HG03060 (cell line): ENCODE measurements at regions not wholly inside any gene's neighbourhood (a gene's known extent, or its start where the extent isn't known, plus 50 kb on each side); places are given as distances from the start of the nearest gene placed in this dataset.
"Not testable (repeated sequence)": the region's sequence is repeated elsewhere in the genome, so short reads cannot be mapped to it uniquely, and the experiment has no call there.

Source experiments
- ATAC-seq: cut with Tn5 transposase; IDR thresholded peaks from one replicate; pipeline ENCODE4 v1.9.1; 2021; ENCODE audit warnings: low read depth, moderate number of reproducible peaks; ENCODE audit not compliant: unreplicated experiment

GRCh38 chr3:144556392-144556791 is 584.8 kb downstream of the DIPK2A start:
- ATAC-seq, result peak; percentile 98

DNA sequence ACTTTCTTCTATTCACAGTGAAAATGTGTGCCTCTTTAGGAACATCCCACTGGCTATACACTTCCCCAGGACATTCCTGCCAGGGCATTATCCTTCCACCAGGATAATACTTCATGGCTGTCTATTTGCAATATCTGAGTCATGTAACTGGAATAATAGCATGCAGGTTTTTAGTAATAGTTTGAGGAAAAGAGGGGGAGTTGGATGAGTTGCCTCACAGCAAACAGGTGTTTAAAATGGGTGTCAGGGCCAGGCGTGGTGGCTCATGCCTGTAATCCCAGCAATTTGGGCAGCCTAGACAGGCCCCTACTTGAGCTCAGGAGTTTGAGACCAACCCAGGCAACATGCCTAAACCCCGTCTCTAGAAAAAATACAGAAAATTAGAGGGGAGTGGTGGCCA is 585.9 kb downstream of the DIPK2A start:
- no peak for ATAC-seq

GRCh38 chr3:144564011-144564410 is 592.4 kb downstream of the DIPK2A start:
- ATAC-seq, result no peak

DNA sequence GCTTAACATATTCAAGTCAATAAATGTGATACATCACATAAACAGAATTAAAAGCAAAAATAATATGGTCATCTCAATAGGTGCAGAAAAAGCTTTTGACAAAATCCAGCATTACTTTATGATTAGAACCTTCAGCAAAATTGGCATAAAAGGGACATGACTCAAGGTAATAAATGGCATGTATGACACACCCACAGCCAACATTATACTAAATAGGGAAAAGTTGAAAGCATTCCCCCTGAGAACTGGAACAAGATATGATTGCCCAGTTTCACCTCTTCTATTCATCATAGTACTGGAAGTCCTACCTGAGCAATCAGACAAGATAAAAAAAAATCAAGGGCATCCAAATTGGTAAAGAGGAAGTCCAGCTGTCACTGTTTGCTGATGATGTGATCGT is 594.7 kb downstream of the DIPK2A start:
- no peak for ATAC-seq

GRCh38 chr3:144569651-144570050 is 598.0 kb downstream of the DIPK2A start:
- no peak for ATAC-seq

DNA sequence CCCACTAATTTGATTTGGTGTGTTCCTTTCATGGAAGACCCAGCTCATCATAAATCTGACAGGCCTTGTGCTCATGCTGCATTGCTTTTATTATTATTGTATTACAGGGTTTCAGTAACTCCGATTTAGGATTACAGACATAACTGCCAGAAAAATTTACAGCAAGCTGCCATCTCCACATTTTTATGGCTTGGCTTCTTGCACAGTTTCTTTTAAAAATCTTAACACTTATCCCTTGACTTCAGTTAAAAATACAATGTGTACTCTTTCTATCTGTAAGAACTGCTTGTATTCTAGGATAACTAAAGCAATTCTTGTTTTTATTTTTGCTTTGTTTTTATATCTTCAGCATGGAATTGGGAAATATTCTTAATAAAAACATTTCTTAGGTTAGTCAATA is 612.2 kb downstream of the DIPK2A start:
- ATAC-seq, result no peak

DNA sequence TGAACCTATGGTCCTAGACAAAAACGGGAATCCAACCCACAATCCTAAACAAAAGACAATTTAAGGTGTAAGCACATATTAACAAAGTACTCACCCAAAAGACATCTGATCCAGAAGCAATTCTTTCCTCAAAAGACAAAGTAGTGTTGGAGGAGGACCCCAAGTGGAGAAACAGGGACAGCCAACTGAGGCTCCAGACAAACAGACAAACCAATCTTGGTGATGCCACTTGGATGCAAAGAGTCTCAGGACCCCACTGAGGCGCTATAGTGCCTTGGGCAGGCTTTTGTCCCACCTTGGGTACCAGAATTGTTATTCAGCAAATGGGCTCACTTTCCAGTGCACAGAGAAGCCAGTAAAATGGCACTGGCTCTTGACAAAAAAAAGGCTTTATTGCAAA is 613.8 kb downstream of the DIPK2A start:
- ATAC-seq, result no peak

- ATAC-seq, result no peak
Measured at GRCh38 chr3:144585953-144586352, 614.3 kb downstream of the DIPK2A start.

DNA sequence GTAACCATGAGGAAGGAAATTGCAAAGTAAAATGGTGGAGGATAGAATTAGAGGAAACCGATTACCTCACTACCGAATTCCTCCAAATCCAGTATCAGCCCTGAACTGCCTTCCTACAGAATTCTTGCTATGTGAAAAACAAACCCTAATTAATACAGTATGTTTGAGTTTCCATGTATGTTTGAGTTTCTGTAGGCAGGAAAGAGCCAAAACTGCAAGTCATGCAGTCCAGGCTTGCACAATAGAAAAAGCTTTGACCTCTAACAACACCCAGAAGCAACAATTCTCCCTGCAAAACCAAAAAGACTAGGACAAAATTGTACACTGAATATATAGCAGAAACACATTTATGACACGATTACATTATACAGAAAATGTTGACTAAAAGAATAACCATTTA is 614.8 kb downstream of the DIPK2A start:
- no peak for ATAC-seq

DNA sequence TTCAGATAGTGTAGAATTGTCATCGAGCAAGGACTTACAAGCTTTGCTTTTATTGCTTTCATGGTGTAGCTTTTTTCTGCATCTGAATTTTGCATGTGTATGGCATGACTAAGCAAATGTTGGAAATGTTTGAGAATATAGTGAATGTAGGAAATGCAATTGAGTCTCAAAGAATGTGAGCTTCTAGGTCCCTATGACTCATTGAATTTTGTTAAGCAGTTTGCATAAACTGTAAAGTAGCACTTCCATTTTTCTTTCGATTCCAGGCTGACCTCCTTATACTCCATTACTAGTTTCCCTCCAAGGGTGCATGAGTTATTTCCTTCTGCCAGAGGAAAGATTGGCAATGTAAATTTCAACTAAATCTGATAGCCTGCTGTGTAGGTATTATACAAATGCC is 619.2 kb downstream of the DIPK2A start:
- ATAC-seq, result no peak

DNA sequence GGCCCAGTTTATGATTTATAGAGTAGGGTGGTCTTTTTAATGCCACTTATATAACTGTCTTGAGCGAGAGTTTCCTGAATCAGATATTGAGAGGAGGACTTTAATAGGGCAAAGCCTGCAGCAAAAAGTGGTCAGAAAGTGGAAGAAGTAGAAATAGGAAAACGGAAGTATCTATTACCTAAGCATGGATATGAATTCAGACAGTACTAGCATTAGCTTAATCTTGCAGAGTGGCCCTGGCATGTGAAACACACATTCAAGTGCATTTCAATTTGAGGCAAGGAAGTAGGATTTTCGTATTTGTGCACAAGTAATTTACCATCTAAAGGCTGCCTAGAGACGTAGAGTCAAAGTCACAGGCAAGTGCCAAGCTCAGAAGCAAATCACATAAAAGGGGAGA is 622.3 kb downstream of the DIPK2A start:
- no peak for ATAC-seq

DNA sequence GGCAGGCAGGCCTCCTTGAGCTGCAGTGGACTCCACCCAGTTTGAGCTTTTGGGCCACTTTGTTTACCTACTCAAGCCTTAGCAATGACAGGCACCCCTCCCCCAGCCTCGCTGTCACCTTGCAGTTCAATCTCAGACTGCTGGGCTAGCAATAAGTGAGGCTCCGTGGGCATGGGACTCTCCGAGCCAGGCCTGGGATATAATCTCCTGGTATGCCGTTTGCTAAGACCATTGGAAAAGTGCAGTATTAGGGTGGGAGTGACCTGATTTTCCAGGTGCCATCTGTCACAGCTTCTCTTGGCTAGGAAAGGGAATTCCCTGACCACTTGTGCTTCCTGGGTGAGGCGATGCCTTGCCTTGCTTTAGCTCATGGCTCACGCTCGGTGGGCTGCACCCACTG is 648.6 kb downstream of the DIPK2A start:
- ATAC-seq, result not testable (repeated sequence)

- ATAC-seq, result no peak
Measured at GRCh38 chr3:144622845-144623244, 651.2 kb downstream of the DIPK2A start.

- ATAC-seq, result no peak
Measured at GRCh38 chr3:144624656-144625055, 653.0 kb downstream of the DIPK2A start.

DNA sequence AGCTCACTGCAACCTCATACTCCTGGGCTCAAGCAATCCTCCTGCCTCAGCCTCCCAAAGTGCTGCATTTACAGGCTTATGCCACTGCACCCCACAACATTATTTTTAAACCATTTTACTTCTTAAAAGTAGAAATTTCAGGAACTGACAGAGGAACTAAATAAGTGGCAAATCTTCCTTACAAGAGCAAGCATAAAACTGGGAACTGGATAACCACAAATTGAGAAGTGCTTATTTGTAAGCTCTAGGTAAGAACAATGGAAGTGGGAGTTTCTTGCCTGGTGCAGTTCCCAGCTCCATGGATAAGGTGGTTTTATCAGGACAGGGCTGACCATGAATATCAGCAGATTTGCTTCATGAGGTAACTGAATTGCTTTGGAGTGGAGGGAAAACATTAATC is 655.2 kb downstream of the DIPK2A start:
- ATAC-seq, result no peak

DNA sequence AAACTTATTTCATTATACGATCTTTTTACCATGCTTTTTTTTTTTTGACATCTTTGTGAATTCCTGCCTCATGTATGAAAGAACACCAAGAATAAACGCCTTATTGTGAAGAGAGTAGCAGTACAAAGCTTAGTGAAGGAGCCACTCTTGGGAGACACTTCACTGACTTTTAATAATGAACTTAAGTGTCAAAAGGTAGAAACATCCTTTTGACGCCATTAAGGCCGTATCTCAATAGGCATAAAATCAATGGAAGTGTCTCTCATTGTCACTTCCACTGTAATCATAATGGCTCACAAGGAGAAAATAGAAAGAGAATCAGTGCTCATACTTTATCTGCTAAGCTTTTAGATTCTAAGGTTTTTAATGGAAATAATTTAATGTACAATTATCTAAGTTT is 657.8 kb downstream of the DIPK2A start:
- ATAC-seq, result no peak

- no peak for ATAC-seq
Measured at GRCh38 chr3:144636833-144637232, 665.2 kb downstream of the DIPK2A start.

GRCh38 chr3:144638009-144638408 is 666.4 kb downstream of the DIPK2A start:
- ATAC-seq, result no peak

GRCh38 chr3:144643771-144644198 is 672.2 kb downstream of the DIPK2A start:
- ATAC-seq, result no peak

DNA sequence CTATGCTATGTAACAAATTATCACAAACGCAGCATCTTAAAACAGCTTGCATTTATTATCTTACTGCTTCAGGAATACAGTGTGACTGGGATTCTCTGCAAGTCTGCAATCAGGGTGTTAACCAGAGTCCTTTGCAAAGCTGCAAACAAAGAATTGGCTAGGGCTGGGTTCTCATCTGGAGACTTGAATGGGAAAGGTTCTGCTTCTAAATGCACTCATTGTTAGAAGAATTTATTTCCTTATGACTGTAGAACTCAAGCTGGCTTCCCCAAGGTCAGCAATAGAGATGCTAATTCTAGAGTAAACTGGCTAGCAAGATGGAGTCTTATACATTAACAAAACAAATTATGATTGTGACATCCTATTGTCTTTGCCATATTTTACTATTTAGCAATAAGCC is 673.7 kb downstream of the DIPK2A start:
- ATAC-seq, result no peak

DNA sequence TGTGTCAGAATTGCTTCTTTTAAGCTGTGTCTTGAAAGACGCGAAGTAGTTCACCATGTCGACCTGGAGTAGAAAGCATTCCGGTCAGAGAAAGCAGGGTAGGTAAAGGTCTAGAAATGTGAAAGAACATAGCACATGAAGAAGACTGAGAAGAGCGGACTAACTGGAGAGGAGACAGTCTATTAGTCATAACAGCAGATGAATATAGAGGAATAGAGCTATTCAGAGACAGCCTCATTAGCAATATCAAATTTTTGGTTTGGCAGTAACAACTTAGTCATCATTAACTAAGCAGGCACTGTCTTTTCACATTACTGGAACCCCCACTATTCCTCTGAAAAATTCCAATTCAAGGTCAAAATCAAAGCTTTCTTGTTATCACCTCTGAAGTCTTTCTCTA is 678.8 kb downstream of the DIPK2A start:
- no peak for ATAC-seq

DNA sequence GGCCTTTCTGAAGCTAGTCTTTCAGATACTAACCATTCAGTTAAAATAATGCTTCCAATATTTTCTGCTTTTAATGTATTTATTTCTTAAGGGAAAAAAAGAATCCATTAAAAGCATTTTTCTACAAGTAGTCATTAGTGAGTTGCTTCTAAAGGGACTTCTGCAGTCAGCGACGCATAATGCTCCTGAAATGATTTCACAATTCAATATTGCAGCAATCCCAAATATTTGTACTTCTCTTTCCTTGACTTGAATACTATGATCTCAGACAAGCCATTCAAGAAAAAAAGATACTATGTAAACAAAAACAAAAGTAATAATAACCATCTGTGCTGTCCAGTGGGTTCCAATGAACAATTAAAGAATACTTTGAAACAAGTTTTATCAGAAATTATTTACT is 681.0 kb downstream of the DIPK2A start:
- no peak for ATAC-seq

DNA sequence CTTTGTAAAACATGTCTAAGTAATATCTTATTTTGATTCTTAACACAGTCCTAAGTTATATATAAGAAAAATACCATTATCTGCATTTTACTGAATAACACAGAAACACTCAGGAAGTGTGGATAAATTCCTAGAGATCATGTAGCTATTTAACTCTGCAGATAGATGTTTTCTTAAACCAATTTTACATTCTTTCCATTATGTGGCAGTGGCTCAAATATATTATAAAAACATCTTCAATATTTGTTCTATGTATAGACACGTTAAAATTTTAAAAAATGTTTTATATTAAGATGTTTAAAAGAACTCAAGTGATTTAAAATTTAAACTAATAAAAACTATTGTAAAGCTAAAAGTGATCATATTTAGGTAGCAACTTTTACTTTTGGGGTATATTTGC is 683.8 kb downstream of the DIPK2A start:
- no peak for ATAC-seq

GRCh38 chr3:144660186-144660585 is 688.6 kb downstream of the DIPK2A start:
- ATAC-seq, result no peak
